Mammary epithelial cell (primary cell): ENCODE measurements at regions not wholly inside any gene's neighbourhood (a gene's known extent, or its start where the extent isn't known, plus 50 kb on each side); places are given as distances from the start of the nearest gene placed in this dataset.

ENCODE experiments used
- CTCF ChIP-seq, 2 donors: IDR thresholded peaks in 1 of 2; conservative IDR thresholded peaks in 1 of 2; 2 replicates each; pipeline ENCODE4 v1.5.1; 2011 to 2012; ENCODE audit warnings: inconsistent platforms in 2 of 2, low read length in 2 of 2, mild to moderate bottlenecking in 2 of 2, control low read depth in 1 of 2, low read depth in 1 of 2; ENCODE audit not compliant: insufficient read depth in 1 of 2; ENCODE audit errors: extremely low read depth in 1 of 2
- EZH2 ChIP-seq: IDR thresholded peaks from 2 replicates; pipeline ENCODE4 v1.6.1; 2012; ENCODE audit warnings: low read length, inconsistent platforms, borderline replicate concordance

DNA sequence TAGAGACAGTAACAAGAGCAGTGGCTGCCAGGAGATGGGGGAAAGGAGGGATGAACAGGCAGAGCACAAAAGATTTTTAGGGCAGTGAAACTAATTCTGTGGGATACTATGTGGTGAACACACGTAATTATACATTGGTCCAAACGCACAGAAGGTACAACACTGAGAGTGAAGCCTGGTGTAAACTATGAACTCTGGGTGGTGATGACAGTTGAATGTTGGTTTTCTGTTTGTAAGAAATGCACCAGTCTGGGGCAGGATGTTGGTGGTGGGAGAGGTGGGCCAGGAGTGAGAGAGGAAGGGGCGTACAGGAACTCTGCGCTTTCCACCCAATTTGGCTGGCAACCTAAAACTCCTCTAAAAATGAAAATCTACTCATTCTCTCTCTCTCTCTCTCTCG, 50.2 kb upstream of the TIAM1 start:
- TF ChIP-seq CTCF (conservative IDR thresholded peaks at IDR 0.05 in 1 of 2, IDR thresholded peaks at IDR 0.05 in 1 of 2; ENCODE audit: extremely low read depth in 1 of 2, insufficient read depth in 1 of 2, low read depth in 1 of 2, low read length in 2 of 2) (no peak), EZH2 (no peak)
